Kidney (tissue), 13 donors: ENCODE measurements at regions not wholly inside any gene's neighbourhood (a gene's known extent, or its start where the extent isn't known, plus 50 kb on each side); places are given as distances from the start of the nearest gene placed in this dataset.

ENCODE experiments used
- DNase-seq, 5 donors: peaks; one replicate each; pipeline ENCODE4 v3.0.0-alpha.2; 2013 to 2020
- FAIRE-seq: peaks from 2 replicates; lab custom pipeline; 2012; peaks lifted over from hg19 to GRCh38; lab: Jason Lieb, UNC
- H3K27ac ChIP-seq, 2 donors: one replicate each; pipeline ENCODE4 v1.7.0; 2013; ENCODE audit warnings: low read depth in 2 of 2, low read length in 2 of 2, inconsistent platforms in 1 of 2
- H3K27me3 ChIP-seq: one replicate; pipeline ENCODE4 v1.7.1; 2013; ENCODE audit warnings: low read length, inconsistent platforms; ENCODE audit not compliant: control insufficient read depth, insufficient read depth
- H3K36me3 ChIP-seq, 3 donors: one replicate each; pipeline versions ENCODE4 v1.7.0 to v1.7.1; 2013; ENCODE audit warnings: low read length in 3 of 3, control low read depth in 1 of 3, inconsistent platforms in 1 of 3; ENCODE audit not compliant: insufficient read depth in 3 of 3, control insufficient read depth in 2 of 3
- H3K4me1 ChIP-seq, 3 donors: one replicate each; pipeline versions ENCODE4 v1.7.0 to v1.7.1; 2013; ENCODE audit warnings: low read length in 3 of 3, inconsistent platforms in 1 of 3, low read depth in 1 of 3; ENCODE audit not compliant: control insufficient read depth in 2 of 3, insufficient read depth in 2 of 3
- H3K4me3 ChIP-seq, 3 donors: one replicate each; pipeline versions ENCODE4 v1.7.0 to v1.8.1; 2013; ENCODE audit warnings: low read length in 3 of 3, control low read depth in 1 of 3, inconsistent platforms in 1 of 3
- H3K9ac ChIP-seq, 3 donors: one replicate each; pipeline versions ENCODE4 v1.7.0 to v1.7.1; 2013; ENCODE audit warnings: low read length in 3 of 3, control low read depth in 1 of 3, inconsistent platforms in 1 of 3
- H3K9me3 ChIP-seq, 3 donors: one replicate each; pipeline versions ENCODE4 v1.7.0 to v1.7.1; 2013; ENCODE audit warnings: low read length in 3 of 3, control low read depth in 1 of 3, inconsistent platforms in 1 of 3; ENCODE audit not compliant: control insufficient read depth in 2 of 3, insufficient read depth in 1 of 3
- intact Hi-C: fragments of 100-400 bp; cut with DNase I; formaldehyde crosslinking; loops from one replicate; pipeline ENCODE4 v1.11.1; 2022
- TF ChIP-seq, protein P1 (sequence below): IDR thresholded peaks from 3 replicates; pipeline ENCODE4 v1.5.1; 2012; ENCODE audit warnings: mild to moderate bottlenecking, moderate library complexity, borderline replicate concordance; ENCODE audit not compliant: insufficient read depth; ENCODE audit errors: extremely low read depth
- donor health status: control.
- donor health status: control.
- donor health status: control.
- donor health status: control.
- donor health status: control.
- donor health status: DM: yes; HTN: yes; CAD: no.
- donor health status: Normal renal cell carcinoma (clear cell type).

DNA sequence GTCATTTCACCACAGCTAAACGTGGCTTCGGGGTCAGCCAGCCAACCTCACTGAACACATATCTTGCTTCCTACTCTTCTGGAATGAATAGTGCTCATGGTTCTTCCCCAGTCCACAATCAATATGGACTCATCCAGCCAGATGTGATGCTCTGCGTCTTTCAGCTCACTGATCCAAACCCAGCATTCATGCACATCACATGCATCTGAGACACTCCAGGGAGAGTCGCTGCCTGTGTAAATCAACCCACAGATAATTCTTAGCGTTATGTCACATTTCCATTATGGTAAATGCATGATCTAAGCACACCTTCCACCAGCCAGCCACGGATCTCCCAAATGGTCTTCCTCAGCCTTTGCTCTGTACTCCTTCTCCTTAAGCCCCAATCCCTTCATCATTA lies 306.7 kb upstream of the CHAC2 start:
- H3K9ac ChIP-seq, result no peak overlapping the region
- no peak for FAIRE-seq
- intact Hi-C loops, result no loop called here

DNA sequence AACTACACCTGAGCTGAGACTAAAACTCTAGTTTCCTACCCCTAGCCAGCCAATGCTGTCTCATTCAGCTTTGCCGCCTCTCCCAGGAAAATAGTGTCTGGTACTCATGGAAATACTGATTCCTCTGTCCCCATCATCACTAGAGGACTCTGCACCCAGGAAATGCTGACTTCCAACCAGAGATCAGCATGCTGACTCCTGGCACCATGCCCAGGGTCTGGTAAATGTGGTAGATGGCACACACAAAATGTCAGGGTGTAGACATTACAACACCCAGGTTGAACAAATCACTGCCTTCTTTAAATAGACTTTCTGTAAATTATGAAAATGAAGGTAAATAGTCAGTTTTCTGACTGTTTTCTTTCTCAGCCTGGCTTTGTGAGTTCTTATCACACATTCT lies 307.3 kb upstream of the CHAC2 start:
- Histone ChIP-seq H3K9ac (no peak overlapping the region), H3K27ac (no peak overlapping the region), H3K9me3 (no peaks in the 10 kb centered on the region), H3K36me3 (no peaks in the 10 kb centered on the region), H3K4me1 (no peaks in the 10 kb centered on the region), H3K4me3 (no peak overlapping the region), H3K27me3 (no peaks in the 10 kb centered on the region)
- intact Hi-C loops, result no loop called here
- FAIRE-seq (no peak), DNase-seq (no peak)
- TF ChIP-seq, protein P1, sequence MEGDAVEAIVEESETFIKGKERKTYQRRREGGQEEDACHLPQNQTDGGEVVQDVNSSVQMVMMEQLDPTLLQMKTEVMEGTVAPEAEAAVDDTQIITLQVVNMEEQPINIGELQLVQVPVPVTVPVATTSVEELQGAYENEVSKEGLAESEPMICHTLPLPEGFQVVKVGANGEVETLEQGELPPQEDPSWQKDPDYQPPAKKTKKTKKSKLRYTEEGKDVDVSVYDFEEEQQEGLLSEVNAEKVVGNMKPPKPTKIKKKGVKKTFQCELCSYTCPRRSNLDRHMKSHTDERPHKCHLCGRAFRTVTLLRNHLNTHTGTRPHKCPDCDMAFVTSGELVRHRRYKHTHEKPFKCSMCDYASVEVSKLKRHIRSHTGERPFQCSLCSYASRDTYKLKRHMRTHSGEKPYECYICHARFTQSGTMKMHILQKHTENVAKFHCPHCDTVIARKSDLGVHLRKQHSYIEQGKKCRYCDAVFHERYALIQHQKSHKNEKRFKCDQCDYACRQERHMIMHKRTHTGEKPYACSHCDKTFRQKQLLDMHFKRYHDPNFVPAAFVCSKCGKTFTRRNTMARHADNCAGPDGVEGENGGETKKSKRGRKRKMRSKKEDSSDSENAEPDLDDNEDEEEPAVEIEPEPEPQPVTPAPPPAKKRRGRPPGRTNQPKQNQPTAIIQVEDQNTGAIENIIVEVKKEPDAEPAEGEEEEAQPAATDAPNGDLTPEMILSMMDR, result no peak

More for the DNA sequence above, 306.7 kb upstream of the CHAC2 start:
- TF ChIP-seq, protein P1, result no peak
- Histone ChIP-seq H3K4me1 (no peaks in the 10 kb centered on the region), H3K36me3 (no peaks in the 10 kb centered on the region), H3K9me3 (no peaks in the 10 kb centered on the region), H3K27ac (no peak overlapping the region), H3K27me3 (no peaks in the 10 kb centered on the region), H3K4me3 (no peak overlapping the region)
- DNase-seq, result no peak

DNA sequence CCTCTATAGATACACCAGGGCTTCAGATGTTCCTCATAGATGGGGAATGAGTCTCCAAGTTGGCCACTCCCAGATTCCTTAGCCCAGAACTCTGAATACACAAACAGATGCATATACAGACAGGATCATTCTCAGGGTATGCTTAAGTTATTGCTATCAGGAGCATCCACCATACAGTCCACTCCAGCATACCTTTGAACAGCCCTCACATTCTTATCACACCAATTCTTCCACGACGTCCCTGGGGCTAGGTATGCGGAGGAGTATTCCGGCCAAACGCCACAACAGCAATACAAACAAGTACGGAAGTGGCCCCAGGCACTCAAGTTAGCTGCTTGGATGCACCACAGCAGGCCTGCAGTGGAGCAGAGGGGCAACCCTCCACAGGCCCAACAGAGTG lies 312.5 kb upstream of the CHAC2 start:
- Histone ChIP-seq H3K4me3 (no peak overlapping the region), H3K27ac (no peak overlapping the region), H3K36me3 (no peaks in the 10 kb centered on the region), H3K9me3 (no peaks in the 10 kb centered on the region), H3K9ac (no peak overlapping the region), H3K27me3 (no peaks in the 10 kb centered on the region), H3K4me1 (no peaks in the 10 kb centered on the region)
- DNase-seq (no peak), FAIRE-seq (no peak)
- intact Hi-C loops, result no loop called here
- TF ChIP-seq, protein P1, result no peak

DNA sequence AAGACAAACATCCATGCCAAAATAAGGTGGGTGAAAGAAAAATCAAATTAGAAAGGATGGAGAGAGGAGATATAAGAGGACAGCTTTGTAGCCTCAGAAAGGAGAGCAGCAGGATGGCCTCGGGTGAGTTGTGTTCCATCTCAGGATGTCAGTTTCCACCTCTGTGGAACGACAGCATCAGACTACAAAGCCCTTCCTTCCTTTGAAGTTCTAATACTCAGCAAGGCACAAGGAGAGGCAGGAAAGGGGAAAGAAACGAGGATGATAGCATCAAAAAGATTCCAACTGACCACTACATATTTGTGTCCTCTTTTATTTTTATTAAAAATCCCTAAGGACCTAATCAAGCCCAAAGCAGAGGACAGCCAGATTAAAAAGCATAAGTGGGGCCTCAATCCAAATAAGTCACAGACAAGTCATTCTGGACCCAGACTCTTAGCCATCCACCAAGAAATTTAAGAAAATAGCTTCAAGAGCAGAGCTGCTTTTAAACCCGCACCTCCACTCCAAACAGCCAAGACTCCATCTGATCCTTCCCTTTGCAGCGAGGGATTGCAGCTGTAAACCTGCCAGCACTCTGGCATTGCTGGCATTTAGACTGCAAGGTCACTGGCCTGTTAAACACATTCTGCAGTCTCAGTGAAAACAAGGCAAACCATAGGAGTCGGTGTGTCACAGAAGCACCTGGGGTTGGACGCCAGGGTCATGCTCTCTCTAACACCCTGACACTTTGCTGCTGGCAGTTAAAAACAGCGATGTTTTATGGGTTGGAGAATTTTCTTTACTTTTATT lies 314.5 kb upstream of the CHAC2 start:
- Histone ChIP-seq H3K4me3 (no peak overlapping the region), H3K27me3 (no peaks in the 10 kb centered on the region), H3K36me3 (no peaks in the 10 kb centered on the region), H3K27ac (no peak overlapping the region), H3K9ac (no peak overlapping the region), H3K4me1 (no peaks in the 10 kb centered on the region), H3K9me3 (no peaks in the 10 kb centered on the region)
- intact Hi-C loops, result no loop called here
- TF ChIP-seq, protein P1, result no peak
- DNase-seq (peak in 4 of 5 donors; percentile 32 to 75 (median 64)), FAIRE-seq (no peak)
